A549 (cell line): ENCODE measurements at regions not wholly inside any gene's neighbourhood (a gene's known extent, or its start where the extent isn't known, plus 50 kb on each side); places are given as distances from the start of the nearest gene placed in this dataset.
A peak's percentile ranks its signal among the peaks of the same experiment; 100 is the strongest.

Experiments
- ATAC-seq, 2 experiments: fragments of 200-7000 bp in 1 of 2; fragments of >200 bp in 1 of 2; cut with Nextera tagmentation in 1 of 2; cut with Tn5 transposase in 1 of 2; 3 replicates each; pipeline versions ENCODE4 v1.8.0 to v1.9.1; 2018 to 2020; ENCODE audit warnings: mild to moderate bottlenecking in 1 of 2, moderate library complexity in 1 of 2
- CTCF ChIA-PET: fragments of 300-600 bp; sonication (Branson Sonifier 250); formaldehyde crosslinking; extraction: SDS; loops from one replicate; lab custom pipeline; 2021; ENCODE audit warnings: antibody characterized with exemption, inconsistent platforms; lab: Yijun Ruan, JAX
- POLR2A ChIA-PET: fragments of 350-600 bp; formaldehyde crosslinking; extraction: SDS; loops from one replicate; lab custom pipeline; 2021; ENCODE audit warnings: antibody characterized with exemption, inconsistent platforms; lab: Yijun Ruan, JAX
- DNase-seq, 2 experiments: peaks; one replicate each; pipeline versions ENCODE4 v3.0.0 to v3.0.0-alpha.2; 2011 to 2016; ENCODE audit warnings: low read depth in 1 of 2, low spot score in 1 of 2
- FAIRE-seq: peaks from 2 replicates; lab custom pipeline; 2011; peaks lifted over from hg19 to GRCh38; lab: Jason Lieb, UNC
- H3K27ac ChIP-seq, 2 experiments: fragments of >200 bp; sonication (Bioruptor Twin); formaldehyde crosslinking; 3 replicates each; pipeline ENCODE4 v1.5.1; 2016 to 2017
- H3K4me1 ChIP-seq: fragments of >200 bp; sonication (Bioruptor Twin); formaldehyde crosslinking; 3 replicates; pipeline ENCODE4 v1.6.1; 2016
- H3K4me2 ChIP-seq: fragments of >200 bp; sonication (Bioruptor Twin); formaldehyde crosslinking; 3 replicates; pipeline ENCODE4 v1.6.1; 2016
- H3K4me3 ChIP-seq: fragments of >200 bp; sonication (Bioruptor Twin); formaldehyde crosslinking; 3 replicates; pipeline ENCODE4 v1.5.1; 2016
- H3K9me3 ChIP-seq: fragments of >200 bp; sonication (Bioruptor Twin); formaldehyde crosslinking; 3 replicates; pipeline ENCODE4 v1.6.1; 2016
- BHLHE40 ChIP-seq: IDR thresholded peaks from 2 replicates; pipeline ENCODE4 v1.6.1; 2012; ENCODE audit warnings: low read depth, low read length, inconsistent platforms
- CBX8 ChIP-seq: fragments of 200-600 bp; sonication (generic); IDR thresholded peaks from 2 replicates; pipeline ENCODE4 v1.6.1; 2016
- EHMT2 ChIP-seq: fragments of 200-600 bp; sonication (generic); IDR thresholded peaks from 2 replicates; pipeline ENCODE4 v1.6.1; 2016; ENCODE audit warnings: antibody characterized with exemption, low read depth, mild to moderate bottlenecking, moderate library complexity
- GATA3 ChIP-seq: IDR thresholded peaks from 2 replicates; pipeline ENCODE4 v1.6.1; 2012; ENCODE audit warnings: borderline replicate concordance
- HOXB13 ChIP-seq: fragments of 250-450 bp; sonication (Bioruptor Pico); IDR thresholded peaks from 2 replicates; pipeline ENCODE4 v1.5.0; 2020; ENCODE audit warnings: low read depth, mild to moderate bottlenecking, moderate library complexity
- KDM5A ChIP-seq: fragments of 200-600 bp; sonication (generic); IDR thresholded peaks from 2 replicates; pipeline ENCODE4 v1.6.1; 2016; ENCODE audit warnings: antibody characterized with exemption, mild to moderate bottlenecking
- MAFK ChIP-seq: fragments of 450-650 bp; IDR thresholded peaks from 2 replicates; pipeline ENCODE4 v1.6.1; 2014; ENCODE audit not compliant: partially characterized antibody
- MYC ChIP-seq: IDR thresholded peaks from 2 replicates; pipeline ENCODE4 v1.6.1; 2012; ENCODE audit warnings: mild to moderate bottlenecking, inconsistent platforms, low read length, improper control_type of control experiment, borderline replicate concordance
- NFE2L2 ChIP-seq: fragments of 150-350 bp; conservative IDR thresholded peaks from 2 replicates; pipeline ENCODE4 v1.6.1; 2014; ENCODE audit warnings: low read length
- RAD21 ChIP-seq, 2 experiments: fragments of >200 bp in 1 of 2; sonication (Bioruptor Twin) in 1 of 2; formaldehyde crosslinking in 1 of 2; IDR thresholded peaks in 1 of 2; conservative IDR thresholded peaks in 1 of 2; 2 replicates in 1 of 2; 3 replicates in 1 of 2; pipeline ENCODE4 v1.6.1; 2012 to 2018; ENCODE audit warnings: inconsistent platforms in 1 of 2
- RCOR1 ChIP-seq: fragments of 150-350 bp; IDR thresholded peaks from 2 replicates; pipeline ENCODE4 v1.6.1; 2014; ENCODE audit warnings: antibody characterized with exemption, low read length, low read depth
- REST ChIP-seq: fragments of 200-600 bp; sonication (generic); IDR thresholded peaks from 2 replicates; pipeline ENCODE4 v1.6.1; 2016; ENCODE audit warnings: antibody characterized with exemption, mild to moderate bottlenecking, moderate library complexity
- RNF2 ChIP-seq: fragments of 200-600 bp; sonication (generic); IDR thresholded peaks from 2 replicates; pipeline ENCODE4 v1.6.1; 2016; ENCODE audit warnings: low read depth, mild to moderate bottlenecking, antibody characterized with exemption, moderate library complexity, borderline replicate concordance
- TP53 ChIP-seq: fragments of 250-450 bp; sonication (Bioruptor Pico); IDR thresholded peaks from 2 replicates; pipeline ENCODE4 v1.5.0; 2021; ENCODE audit warnings: mild to moderate bottlenecking, moderate library complexity
- ZC3H11A ChIP-seq: fragments of 450-650 bp; IDR thresholded peaks from 2 replicates; pipeline ENCODE4 v1.6.1; 2014; ENCODE audit warnings: antibody characterized with exemption, mild to moderate bottlenecking
- ZFP36 ChIP-seq: fragments of 450-650 bp; IDR thresholded peaks from 2 replicates; pipeline ENCODE4 v1.6.1; 2014; ENCODE audit warnings: borderline replicate concordance; ENCODE audit not compliant: partially characterized antibody
- ZSCAN20 ChIP-seq: fragments of 250-450 bp; sonication (Bioruptor Pico); IDR thresholded peaks from 2 replicates; pipeline ENCODE4 v1.8.0; 2022; ENCODE audit warnings: mild to moderate bottlenecking, moderate library complexity
- WGBS: methylation state at CpG from one replicate; pipeline ENCODE4 v1.1.6; 2017; ENCODE audit errors: missing lambda C conversion rate; 5-methylcytosine and 5-hydroxymethylcytosine counted together
- TF ChIP-seq, protein P1 (sequence below): IDR thresholded peaks from 2 replicates; pipeline ENCODE4 v1.6.1; 2012; ENCODE audit warnings: low read depth, borderline replicate concordance
- TF ChIP-seq, protein P2 (sequence below): fragments of >200 bp; sonication (Bioruptor Twin); formaldehyde crosslinking; IDR thresholded peaks from 2 replicates; pipeline ENCODE4 v1.6.1; 2016
- TF ChIP-seq, protein P3 (sequence below): fragments of >200 bp; sonication (Bioruptor Twin); formaldehyde crosslinking; IDR thresholded peaks from 3 replicates; pipeline ENCODE4 v1.5.1; 2016

DNA sequence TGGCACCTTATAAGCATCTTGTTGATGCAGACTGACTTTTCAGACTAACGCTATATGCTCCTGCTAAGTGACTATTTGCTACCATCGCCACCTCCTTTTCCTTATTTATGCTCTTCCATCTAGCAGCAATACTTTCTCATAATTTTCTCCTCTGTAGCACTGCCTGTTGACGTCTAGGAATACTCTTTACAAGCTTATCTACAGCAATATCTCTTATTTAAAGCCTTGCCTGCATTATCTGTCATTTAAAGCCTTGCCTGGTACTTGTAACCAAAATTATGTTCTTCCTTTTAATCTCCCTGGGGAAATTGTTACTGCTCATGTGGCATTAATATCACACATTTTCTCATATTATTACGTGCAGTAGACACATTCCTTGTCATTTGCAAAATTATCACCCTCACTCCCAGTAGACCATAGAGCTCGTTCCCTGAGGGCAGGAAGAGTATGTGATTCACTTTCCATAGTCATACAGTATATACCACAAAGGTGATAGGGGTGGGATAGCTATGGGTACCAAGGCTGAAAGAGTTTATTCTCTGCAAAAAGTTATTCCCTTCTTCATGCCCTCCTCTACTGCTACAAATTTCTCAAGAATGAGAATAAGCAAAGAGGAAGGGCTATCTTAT, 359.7 kb upstream of the PCDH15 start:
- TF ChIP-seq MYC (no peak), BHLHE40 (no peak), REST (no peak)
- WGBS, result 13% methylated on average over 5 of the region's 5 CpGs
- FAIRE-seq, result no peak
- CTCF ChIA-PET, result no interaction called here
- no peak for ATAC-seq
- Histone ChIP-seq H3K4me2 (no peak overlapping the region), H3K4me1 (no peaks in the 10 kb centered on the region), H3K27ac (no peak overlapping the region), H3K9me3 (no peaks in the 10 kb centered on the region), H3K4me3 (no peak overlapping the region)
- POLR2A ChIA-PET, result no interaction called here
- DNase-seq, result no peak

GRCh38 chr10:55158633-55159032, 357.6 kb upstream of the PCDH15 start:
- ATAC-seq, result no peak
- Histone ChIP-seq H3K27ac (no peak overlapping the region), H3K4me3 (no peak overlapping the region), H3K4me2 (no peak overlapping the region), H3K4me1 (no peaks in the 10 kb centered on the region), H3K9me3 (no peaks in the 10 kb centered on the region)
- TF ChIP-seq ZSCAN20 (CRISPR knock-in tag) (no peak), HOXB13 (no peak), RAD21 (conservative IDR thresholded peaks at IDR 0.05 in 1 of 2, IDR thresholded peaks at IDR 0.05 in 1 of 2) (no peak), RCOR1 (no peak), MYC (no peak), TP53 (CRISPR knock-in tag) (no peak), ZC3H11A (no peak), BHLHE40 (no peak)
- TF ChIP-seq, protein P1, sequence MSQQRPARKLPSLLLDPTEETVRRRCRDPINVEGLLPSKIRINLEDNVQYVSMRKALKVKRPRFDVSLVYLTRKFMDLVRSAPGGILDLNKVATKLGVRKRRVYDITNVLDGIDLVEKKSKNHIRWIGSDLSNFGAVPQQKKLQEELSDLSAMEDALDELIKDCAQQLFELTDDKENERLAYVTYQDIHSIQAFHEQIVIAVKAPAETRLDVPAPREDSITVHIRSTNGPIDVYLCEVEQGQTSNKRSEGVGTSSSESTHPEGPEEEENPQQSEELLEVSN, result no peak
- FAIRE-seq, result peak; percentile 28
- no peak for DNase-seq
- ChIA-PET POLR2A (no interaction called here), CTCF (no interaction called here)
- 0% methylated on average over 1 of the region's 1 CpG for WGBS

DNA sequence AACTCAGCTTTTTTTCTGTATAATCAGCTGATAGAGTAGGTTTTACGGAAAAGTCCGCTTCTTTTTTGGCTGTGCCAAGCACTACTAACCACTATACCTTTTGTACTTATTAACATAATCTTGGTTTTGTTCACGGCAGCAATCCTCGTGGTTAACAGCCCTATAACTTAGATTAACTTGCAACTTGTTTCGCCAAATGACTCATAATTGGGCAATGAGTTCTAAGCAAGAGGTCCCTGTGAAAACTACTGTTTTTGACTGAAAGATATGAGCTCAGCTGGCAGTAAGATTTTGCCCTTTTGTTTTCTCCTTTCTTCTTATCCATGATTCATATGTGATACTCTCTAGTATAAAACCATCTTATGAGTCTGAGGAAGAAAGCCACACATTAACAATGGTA, 345.0 kb upstream of the PCDH15 start:
- Histone ChIP-seq H3K4me3 (no peak overlapping the region), H3K4me2 (no peak overlapping the region), H3K27ac (no peak overlapping the region), H3K4me1 (no peaks in the 10 kb centered on the region), H3K9me3 (no peaks in the 10 kb centered on the region; the same call in 2 of the 3 replicates)
- ChIA-PET POLR2A (no interaction called here), CTCF (interaction anchor here (0.7 kb wide), 1 partner anchor 501 kb away, joined by 3 read pairs; no protein-coding TSS in a partner anchor)
- ATAC-seq, result no peak
- 3% methylated on average over 5 of the region's 5 CpGs for WGBS
- no peak for DNase-seq
- TF ChIP-seq TP53 (CRISPR knock-in tag), result no peak
- TF ChIP-seq ZFP36, result no peak
- no peak for TF ChIP-seq EHMT2
- no peak for TF ChIP-seq GATA3
- TF ChIP-seq RNF2, result no peak
- TF ChIP-seq KDM5A, result no peak
- TF ChIP-seq NFE2L2, result no peak
- TF ChIP-seq MAFK, result no peak
- no peak for TF ChIP-seq REST
- TF ChIP-seq BHLHE40, result no peak
- TF ChIP-seq, protein P2, sequence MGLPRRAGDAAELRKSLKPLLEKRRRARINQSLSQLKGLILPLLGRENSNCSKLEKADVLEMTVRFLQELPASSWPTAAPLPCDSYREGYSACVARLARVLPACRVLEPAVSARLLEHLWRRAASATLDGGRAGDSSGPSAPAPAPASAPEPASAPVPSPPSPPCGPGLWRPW, result no peak
- no peak for TF ChIP-seq ZSCAN20 (CRISPR knock-in tag)
- TF ChIP-seq, protein P3, sequence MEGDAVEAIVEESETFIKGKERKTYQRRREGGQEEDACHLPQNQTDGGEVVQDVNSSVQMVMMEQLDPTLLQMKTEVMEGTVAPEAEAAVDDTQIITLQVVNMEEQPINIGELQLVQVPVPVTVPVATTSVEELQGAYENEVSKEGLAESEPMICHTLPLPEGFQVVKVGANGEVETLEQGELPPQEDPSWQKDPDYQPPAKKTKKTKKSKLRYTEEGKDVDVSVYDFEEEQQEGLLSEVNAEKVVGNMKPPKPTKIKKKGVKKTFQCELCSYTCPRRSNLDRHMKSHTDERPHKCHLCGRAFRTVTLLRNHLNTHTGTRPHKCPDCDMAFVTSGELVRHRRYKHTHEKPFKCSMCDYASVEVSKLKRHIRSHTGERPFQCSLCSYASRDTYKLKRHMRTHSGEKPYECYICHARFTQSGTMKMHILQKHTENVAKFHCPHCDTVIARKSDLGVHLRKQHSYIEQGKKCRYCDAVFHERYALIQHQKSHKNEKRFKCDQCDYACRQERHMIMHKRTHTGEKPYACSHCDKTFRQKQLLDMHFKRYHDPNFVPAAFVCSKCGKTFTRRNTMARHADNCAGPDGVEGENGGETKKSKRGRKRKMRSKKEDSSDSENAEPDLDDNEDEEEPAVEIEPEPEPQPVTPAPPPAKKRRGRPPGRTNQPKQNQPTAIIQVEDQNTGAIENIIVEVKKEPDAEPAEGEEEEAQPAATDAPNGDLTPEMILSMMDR, result no peak
- no peak for TF ChIP-seq CBX8
- no peak for FAIRE-seq
